GM19328 (cell line): ENCODE measurements at regions not wholly inside any gene's neighbourhood (a gene's known extent, or its start where the extent isn't known, plus 50 kb on each side); places are given as distances from the start of the nearest gene placed in this dataset.

ENCODE experiments used
- ATAC-seq: cut with Tn5 transposase; IDR thresholded peaks from one replicate; pipeline ENCODE4 v1.9.1; 2021; ENCODE audit warnings: mild to moderate bottlenecking, moderate library complexity; ENCODE audit not compliant: unreplicated experiment

- no peak for ATAC-seq
Measured at GRCh38 chr5:143671021-143671420, 140.9 kb upstream of the HMHB1 start.

- ATAC-seq: no peak
Measured at GRCh38 chr5:143665866-143666265, 146.1 kb upstream of the HMHB1 start.

GRCh38 chr5:143664623-143665022, 147.3 kb upstream of the HMHB1 start:
- no peak for ATAC-seq

DNA sequence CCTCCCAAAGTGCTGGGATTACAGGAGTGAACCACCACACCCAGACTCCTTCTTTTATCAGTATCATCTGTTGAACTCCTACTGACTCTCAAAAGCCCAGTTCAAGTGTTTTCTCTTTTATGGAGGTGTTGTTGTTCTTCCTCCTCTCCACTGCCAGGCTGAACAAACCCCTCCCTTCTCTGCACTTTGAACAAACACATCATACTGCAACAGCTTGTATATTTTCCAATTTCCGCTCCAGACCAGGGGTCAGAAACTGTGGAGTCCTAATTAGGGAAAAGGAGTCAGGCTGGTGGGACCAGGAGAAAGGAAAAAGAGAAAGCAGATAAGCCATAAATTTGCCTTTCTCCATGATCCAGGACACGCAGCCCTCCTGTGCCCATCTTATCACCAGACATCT, 148.1 kb upstream of the HMHB1 start:
- no peak for ATAC-seq

DNA sequence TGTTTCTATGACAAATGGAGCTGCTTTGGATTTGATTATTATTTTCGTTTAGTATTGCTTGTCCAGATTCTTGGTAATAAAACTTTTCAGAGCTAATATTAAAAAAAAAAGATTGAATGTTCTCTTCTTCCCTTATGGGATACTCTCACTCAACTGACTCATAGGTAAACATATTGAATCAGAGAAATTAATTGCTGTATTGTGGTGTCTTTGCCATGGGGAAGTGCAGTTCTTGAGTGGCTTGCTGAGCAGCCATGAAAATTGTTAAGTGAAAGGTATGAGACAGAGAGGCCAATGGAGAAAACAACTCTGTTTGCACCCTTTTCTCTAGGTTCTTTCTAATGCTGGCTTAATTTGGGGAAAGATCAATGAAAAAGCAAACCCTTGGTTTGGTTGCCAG, 149.9 kb upstream of the HMHB1 start:
- no peak for ATAC-seq

DNA sequence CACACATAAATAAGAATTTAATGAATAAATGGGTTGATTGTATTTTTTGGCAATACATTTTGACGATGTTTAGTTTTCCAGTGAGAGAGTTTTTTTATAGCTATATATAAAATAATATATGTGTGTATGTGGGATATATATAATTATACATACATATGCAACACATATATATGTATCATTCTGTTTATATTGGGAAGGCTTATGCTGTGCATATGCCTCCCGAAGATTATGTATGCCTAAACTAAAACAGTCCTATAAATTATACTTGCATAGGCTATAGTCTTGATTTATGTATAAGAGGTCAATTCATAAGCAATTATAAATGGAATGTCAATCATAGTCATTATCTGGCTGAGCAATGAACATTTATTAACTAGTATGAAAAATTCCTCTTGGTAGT, 151.3 kb upstream of the HMHB1 start:
- no peak for ATAC-seq

DNA sequence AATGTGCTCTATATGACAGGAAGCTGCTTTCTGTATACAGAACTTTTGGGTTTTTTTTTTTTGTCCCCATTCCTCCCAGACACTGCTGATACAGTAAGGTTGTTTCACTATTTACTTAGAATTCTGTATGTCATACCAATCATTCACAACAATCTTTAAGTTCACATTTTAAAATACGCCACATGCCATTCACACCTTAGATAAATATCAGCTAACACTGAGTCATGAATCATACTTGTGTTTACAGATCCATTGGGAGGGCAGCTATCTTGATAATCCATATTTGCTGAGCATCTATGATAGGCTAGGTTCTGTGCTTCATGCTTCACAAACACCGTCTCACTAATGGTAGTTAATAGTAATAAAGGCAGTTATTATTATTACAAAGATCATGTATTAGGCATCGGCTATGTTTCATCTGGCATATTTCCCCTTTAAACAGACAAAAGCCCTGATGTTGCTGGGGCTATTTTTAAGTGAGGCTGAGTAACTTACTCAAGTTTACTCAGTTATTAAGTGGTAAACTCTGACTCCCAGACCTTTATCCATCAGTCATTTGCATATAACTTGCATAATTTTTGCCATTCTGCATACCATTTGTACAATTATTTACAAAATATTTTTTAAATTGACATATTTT, 152.2 kb upstream of the HMHB1 start:
- ATAC-seq: no peak

- ATAC-seq: no peak
Measured at GRCh38 chr5:143658956-143659355, 153.0 kb upstream of the HMHB1 start.

DNA sequence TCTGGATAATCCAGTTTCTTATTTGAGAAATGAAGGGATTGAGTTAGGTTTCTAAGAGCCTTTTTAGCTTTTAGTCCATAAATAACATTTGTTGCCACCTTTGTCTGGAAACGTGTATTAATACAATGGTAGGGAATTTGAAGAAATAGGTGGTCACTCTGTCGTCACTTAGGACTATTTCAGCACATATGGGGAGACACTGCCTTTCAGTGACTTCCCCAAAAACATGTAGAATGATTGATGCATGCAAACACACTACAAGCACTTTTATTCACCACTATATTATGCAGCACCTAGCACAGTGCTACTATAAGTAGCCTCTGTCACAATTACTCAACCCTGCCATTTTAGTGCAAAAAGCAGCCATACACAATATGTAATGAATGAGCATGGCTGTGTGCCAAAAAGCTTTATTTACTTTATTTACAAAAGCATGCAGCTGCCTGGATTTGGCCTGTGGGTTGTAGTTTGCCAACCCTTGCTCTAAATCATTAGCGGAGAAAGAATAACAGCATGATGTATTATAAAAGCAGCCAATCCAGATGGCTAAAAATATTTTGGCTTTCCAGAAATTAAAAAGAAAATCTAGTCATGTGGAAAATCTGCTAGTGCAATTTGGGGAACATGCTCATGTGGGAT, 154.2 kb upstream of the HMHB1 start:
- no peak for ATAC-seq

DNA sequence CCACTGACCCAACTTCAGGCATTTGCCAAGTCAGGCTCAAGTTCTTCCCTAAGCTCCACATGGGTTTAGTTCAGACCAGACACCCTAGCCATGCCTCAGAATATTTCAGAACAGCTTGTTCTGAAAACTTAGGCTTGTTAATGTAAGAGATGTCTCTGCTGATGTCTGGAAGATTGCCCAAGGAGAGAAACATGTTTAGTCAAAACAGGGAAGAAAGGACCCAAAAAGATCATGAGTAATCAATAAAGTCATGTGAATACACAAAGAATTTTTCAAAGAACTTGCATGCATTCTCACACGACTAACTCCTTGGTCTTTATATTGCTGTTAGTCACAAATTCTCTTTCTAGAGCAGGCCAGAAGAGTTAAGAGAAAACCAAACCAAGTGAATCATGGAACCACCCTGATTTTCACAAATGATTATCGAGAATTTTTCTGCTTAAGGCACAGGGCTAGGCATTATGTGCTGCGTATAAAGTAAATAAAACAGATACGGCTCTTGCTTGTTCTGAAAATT, 158.1 kb upstream of the HMHB1 start:
- no peak for ATAC-seq

DNA sequence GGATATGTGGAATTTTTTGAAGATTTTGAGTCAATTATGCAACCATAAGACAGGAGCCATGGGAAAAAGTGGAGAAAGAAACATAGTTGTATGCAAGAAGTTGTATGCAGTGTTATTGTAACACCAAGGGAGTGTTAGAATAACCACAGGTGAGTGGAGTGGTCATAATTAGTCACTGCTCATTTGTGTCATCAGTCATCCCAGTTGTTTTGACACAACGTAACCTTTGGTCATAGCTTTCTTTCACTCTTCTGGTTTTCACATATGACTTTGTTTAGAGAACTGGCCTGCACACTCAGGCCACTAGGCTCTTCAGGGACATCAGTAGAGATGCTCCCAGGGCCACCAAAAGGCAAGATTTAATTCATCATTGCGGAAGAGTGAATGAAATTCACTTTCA, 158.7 kb upstream of the HMHB1 start:
- no peak for ATAC-seq

- no peak for ATAC-seq
Measured at GRCh38 chr5:143652108-143652700, 159.8 kb upstream of the HMHB1 start.

DNA sequence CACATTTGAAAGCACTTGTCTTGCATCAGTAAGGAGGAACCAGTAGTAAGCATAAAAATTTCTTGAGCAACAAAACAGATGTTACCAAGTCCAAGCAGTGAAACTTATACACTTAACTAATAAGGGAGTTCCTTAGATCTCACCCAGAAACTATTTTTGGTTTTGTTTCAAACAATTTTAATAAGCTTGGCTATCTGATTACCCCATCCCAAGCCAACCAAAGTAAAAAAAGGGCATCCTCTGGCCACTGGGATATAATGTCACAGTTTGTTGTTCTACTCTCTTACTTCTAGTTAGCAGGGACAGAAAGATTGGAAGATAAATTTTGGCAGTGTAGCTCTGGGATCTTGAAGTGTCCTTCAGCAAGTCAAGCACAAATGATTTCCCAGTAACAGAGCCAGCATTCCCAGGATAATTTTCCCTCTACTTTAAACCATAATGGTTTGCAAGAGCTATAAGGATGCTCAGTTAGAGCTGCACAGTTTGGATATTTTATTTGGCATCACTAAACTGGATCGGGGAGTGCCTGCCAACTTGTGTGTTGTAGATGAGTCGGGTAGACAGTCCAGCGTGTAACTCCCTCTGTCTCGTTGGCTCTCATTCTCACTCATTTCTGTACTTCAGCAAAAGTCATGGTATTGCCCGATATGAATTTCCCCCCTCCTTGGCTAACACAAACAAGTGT, 161.9 kb upstream of the HMHB1 start:
- no peak for ATAC-seq

- ATAC-seq: no peak
Measured at GRCh38 chr5:143648696-143649095, 163.3 kb upstream of the HMHB1 start.

GRCh38 chr5:143646961-143647360, 165.0 kb upstream of the HMHB1 start:
- ATAC-seq: no peak

DNA sequence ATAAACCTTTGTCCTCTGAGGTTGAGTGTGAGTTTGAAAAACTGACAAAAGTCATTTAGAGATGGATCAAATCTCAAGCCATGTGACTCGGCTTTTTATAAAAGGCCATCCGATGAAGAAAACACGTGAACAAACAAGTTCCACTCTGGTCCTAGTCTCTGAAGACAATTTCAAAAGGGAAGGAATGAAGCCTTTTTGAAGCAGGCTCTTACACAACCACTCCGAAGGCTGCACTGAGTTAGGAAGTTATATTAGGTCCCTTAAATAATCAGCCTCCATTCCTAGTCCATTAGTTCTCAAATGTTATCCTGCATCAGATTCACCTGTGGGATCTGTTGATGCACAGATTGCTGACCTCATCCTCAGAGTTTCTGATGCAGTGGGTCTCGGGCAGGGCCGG, 166.6 kb upstream of the HMHB1 start:
- ATAC-seq: no peak

- no peak for ATAC-seq
Measured at GRCh38 chr5:143644727-143645126, 167.2 kb upstream of the HMHB1 start.

DNA sequence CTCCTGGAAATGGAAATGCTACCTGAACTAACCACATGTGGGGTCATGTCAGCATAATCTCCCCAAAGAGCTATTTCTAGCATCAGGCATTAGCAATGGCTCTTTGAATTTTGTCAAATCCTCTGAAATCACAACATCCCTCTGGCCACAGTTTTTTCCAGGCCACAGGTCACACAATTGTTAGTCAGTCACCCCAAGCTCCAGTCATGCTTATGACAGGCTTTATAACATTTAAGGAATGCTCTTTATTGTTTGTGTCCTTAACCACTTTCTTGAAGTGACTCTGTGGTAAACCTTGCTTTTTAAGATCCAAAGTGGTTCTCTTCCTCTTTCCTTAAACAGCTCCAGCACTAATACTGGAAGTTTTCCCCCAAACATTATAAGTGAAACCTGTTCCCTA, 169.2 kb upstream of the HMHB1 start:
- ATAC-seq: no peak

GRCh38 chr5:143641549-143642355, 170.2 kb upstream of the HMHB1 start:
- ATAC-seq: no peak

GRCh38 chr5:143638654-143639053, 173.3 kb upstream of the HMHB1 start:
- no peak for ATAC-seq

DNA sequence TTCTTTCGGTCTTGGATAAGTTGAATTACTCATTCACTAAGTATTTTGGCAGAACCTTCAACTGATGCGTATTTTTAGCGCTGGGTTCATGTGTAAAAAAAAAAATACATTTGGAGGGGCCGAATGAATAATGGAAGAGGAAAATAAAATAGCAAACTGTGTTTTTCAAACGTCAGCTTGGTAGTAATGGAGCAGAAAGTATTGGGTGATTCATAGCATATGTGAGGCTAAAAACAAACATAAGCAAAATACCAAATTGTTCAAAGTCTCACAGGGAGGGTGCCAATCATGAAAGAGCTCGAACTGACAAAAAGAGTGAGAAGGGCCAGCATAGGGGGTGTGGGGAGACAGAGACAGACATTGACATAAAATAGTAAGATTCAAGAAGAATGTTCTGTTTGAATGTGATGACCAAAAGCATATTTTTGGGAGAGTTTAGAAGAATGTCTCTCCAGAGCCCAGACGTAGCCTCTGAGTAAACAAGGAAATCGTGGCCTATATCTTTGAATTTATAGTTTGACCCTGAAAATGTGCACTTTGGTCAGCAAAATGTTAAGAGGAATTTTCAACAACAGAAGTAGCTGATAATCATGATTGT, 174.9 kb upstream of the HMHB1 start:
- ATAC-seq: no peak
